Vagina (tissue), 2 donors: ENCODE measurements at regions not wholly inside any gene's neighbourhood (a gene's known extent, or its start where the extent isn't known, plus 50 kb on each side); places are given as distances from the start of the nearest gene placed in this dataset. TPM values are rescaled to one million over a fixed set of nuclear protein-coding genes. Genes with fewer than 3 reads are reported as not detected.

Experiments used
- DNase-seq, 2 donors: peaks; one replicate each; pipeline ENCODE4 v3.0.0-alpha.2; 2017; ENCODE audit errors: extremely low spot score in 2 of 2
- H3K27ac ChIP-seq: fragments of 200-600 bp; sonication (generic); one replicate; pipeline ENCODE4 v1.5.1; 2019
- H3K27me3 ChIP-seq: fragments of 200-600 bp; sonication (generic); one replicate; pipeline ENCODE4 v1.5.1; 2019
- H3K36me3 ChIP-seq, 2 donors: fragments of 200-600 bp; sonication (generic); one replicate each; pipeline ENCODE4 v1.5.1; 2017 to 2019
- H3K4me1 ChIP-seq: fragments of 200-600 bp; sonication (generic); one replicate; pipeline ENCODE4 v1.5.1; 2019
- H3K4me3 ChIP-seq, 2 donors: fragments of 200-600 bp; sonication (generic); 1 replicate in 1 of 2; 2 replicates in 1 of 2; pipeline ENCODE4 v1.5.1; 2016 to 2019
- H3K9me3 ChIP-seq: fragments of 200-600 bp; sonication (generic); one replicate; pipeline ENCODE4 v1.5.1; 2019
- CTCF ChIP-seq, 3 experiments: fragments of 450-650 bp in 2 of 3; fragments of 200-600 bp in 1 of 3; sonication (generic) in 1 of 3; IDR thresholded peaks; one replicate each; pipeline ENCODE4 v1.5.1; 2017 to 2019; ENCODE audit warnings: antibody characterized with exemption in 3 of 3, mild to moderate bottlenecking in 2 of 3, moderate library complexity in 2 of 3
- POLR2A ChIP-seq, 2 donors: fragments of 450-650 bp; IDR thresholded peaks; one replicate each; pipeline ENCODE4 v1.6.1; 2017; ENCODE audit warnings: antibody characterized with exemption in 2 of 2, mild to moderate bottlenecking in 2 of 2, moderate library complexity in 2 of 2
- POLR2AphosphoS5 ChIP-seq, 2 donors: sonication (generic); formaldehyde crosslinking; IDR thresholded peaks; one replicate each; pipeline ENCODE4 v1.9.0; 2017; ENCODE audit warnings: antibody characterized with exemption in 2 of 2, mild to moderate bottlenecking in 2 of 2, low read depth in 1 of 2; ENCODE audit not compliant: insufficient read depth in 1 of 2
- intact Hi-C: fragments of 100-400 bp; cut with DNase I; formaldehyde crosslinking; loops from one replicate; pipeline ENCODE4 v1.15.1; 2023
- small RNA-seq: library from RNA; depleted of rRNA; stranded (forward); fragments of <200 nt; gene quantifications from one replicate; pipeline ENCODE3, GENCODE V24; 2016

- DNase-seq, result no peak
- intact Hi-C loops, result no loop called here
- Histone ChIP-seq H3K27ac (no peak overlapping the region), H3K4me1 (no peaks in the 10 kb centered on the region), H3K36me3 (no peaks in the 10 kb centered on the region), H3K9me3 (no peaks in the 10 kb centered on the region), H3K4me3 (no peak overlapping the region), H3K27me3 (no peaks in the 10 kb centered on the region)
- TF ChIP-seq POLR2AphosphoS5 (IDR thresholded peaks at IDR 0.05; ENCODE audit: insufficient read depth in 1 of 2, low read depth in 1 of 2), result no peak
- no peak for TF ChIP-seq CTCF (IDR thresholded peaks at IDR 0.05)
- no peak for TF ChIP-seq POLR2A (IDR thresholded peaks at IDR 0.05)
Observed at GRCh38 chr7:53541475-53541874, 506.0 kb downstream of the POM121L12 start.

DNA sequence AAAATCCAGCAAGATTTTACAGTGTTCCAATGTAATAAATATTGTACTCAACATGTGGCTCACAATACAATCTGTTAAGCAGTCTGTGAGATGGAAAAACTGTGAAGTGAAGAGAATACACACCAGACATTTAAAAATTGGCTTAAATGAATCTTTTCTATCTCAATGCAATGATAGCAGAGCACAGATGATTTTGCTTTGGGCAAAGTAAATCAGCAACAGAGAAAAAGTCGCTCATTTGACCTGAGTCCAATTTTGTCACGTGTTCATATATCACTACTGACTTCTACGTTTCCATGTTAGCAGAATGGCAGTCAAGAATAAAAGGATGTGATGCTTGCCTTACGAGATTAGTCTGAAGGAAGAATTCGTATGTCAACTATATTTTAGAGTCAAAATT, 506.7 kb downstream of the POM121L12 start:
- H3K36me3 ChIP-seq, result no peaks in the 10 kb centered on the region
- H3K4me1 ChIP-seq, result no peaks in the 10 kb centered on the region
- no peaks in the 10 kb centered on the region for H3K27me3 ChIP-seq
- DNase-seq, result no peak
- intact Hi-C loops, result no loop called here
- no peaks in the 10 kb centered on the region for H3K9me3 ChIP-seq
- H3K4me3 ChIP-seq, result no peak overlapping the region
- TF ChIP-seq CTCF (IDR thresholded peaks at IDR 0.05) (no peak), POLR2A (IDR thresholded peaks at IDR 0.05) (no peak), POLR2AphosphoS5 (IDR thresholded peaks at IDR 0.05; ENCODE audit: insufficient read depth in 1 of 2, low read depth in 1 of 2) (no peak)
- H3K27ac ChIP-seq, result no peak overlapping the region

Small RNA genes lying in the stretch of these regions (small RNA-seq; reads per million reads assigned to genes)
- gene RN7SKP218 (not detected), gene RNU1-14P (not detected)
